ENCODE measurements at regions not wholly inside any gene's neighbourhood (a gene's known extent, or its start where the extent isn't known, plus 50 kb on each side); places are given as distances from the start of the nearest gene placed in this dataset.

- Mint-ChIP-seq H3K9me3 (ENCODE audit: low read depth, unreplicated experiment) (no peaks in the 10 kb centered on the region), H3K27me3 (ENCODE audit: unreplicated experiment) (no peaks in the 10 kb centered on the region), H3K36me3 (ENCODE audit: insufficient read depth, unreplicated experiment) (no peaks in the 10 kb centered on the region), H3K4me1 (ENCODE audit: low read depth, unreplicated experiment) (no peaks in the 10 kb centered on the region), H3K4me3 (ENCODE audit: low read depth, unreplicated experiment) (no peak overlapping the region), H3K27ac (ENCODE audit: unreplicated experiment) (no peak overlapping the region)
- DNase-seq = no peak
- CTCF ChIA-PET = interaction anchor here (0.6 kb wide), 1 partner anchor 602 kb away, joined by 3 read pairs; no protein-coding TSS in a partner anchor
- TF ChIP-seq CTCF (IDR thresholded peaks at IDR 0.05; ENCODE audit: unreplicated experiment) = no peak
- intact Hi-C loops (cut with micrococcal nuclease; ENCODE audit: unreplicated experiment) = loop anchor here (1.0 kb wide), 1 partner anchor 27 kb away; no protein-coding TSS in a partner anchor
- BruUV-seq (replicated peaks) = no TSS peak
Measured at GRCh38 chr15:62684123-62684808, 358.3 kb upstream of the TPM1 start.

DNA sequence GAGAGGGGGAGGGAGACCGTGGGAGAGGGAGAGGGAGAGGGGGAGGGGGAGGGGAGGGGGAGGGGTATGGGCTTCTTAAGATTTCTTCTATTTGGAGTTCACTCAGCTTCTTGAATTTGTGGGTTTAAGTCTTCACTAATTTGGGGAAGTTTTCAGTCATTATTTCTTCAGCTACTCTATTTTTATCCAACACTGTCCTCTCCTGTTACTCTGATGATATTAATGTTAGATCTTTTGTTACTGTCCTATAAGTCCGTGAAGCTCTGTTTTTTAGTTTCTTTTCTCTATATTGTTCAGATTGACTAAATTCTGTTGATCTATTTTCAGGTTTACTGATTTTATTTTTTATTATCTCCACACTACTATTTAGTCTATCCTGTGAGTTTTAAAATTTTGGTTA is 351.5 kb upstream of the TPM1 start:
- CTCF ChIA-PET = interaction anchor here (0.5 kb wide), 1 partner anchor 195 kb away, joined by 5 read pairs; no protein-coding TSS in a partner anchor
- no peak for TF ChIP-seq CTCF (IDR thresholded peaks at IDR 0.05; ENCODE audit: unreplicated experiment)
- H3K36me3 Mint-ChIP-seq (ENCODE audit: insufficient read depth, unreplicated experiment) = no peaks in the 10 kb centered on the region
- intact Hi-C loops (cut with micrococcal nuclease; ENCODE audit: unreplicated experiment) = no loop called here
- H3K4me3 Mint-ChIP-seq (ENCODE audit: low read depth, unreplicated experiment) = no peak overlapping the region
- BruUV-seq (replicated peaks) = no TSS peak
- no peak for DNase-seq
- H3K27ac Mint-ChIP-seq (ENCODE audit: unreplicated experiment) = no peak overlapping the region
- H3K27me3 Mint-ChIP-seq (ENCODE audit: unreplicated experiment) = no peaks in the 10 kb centered on the region
- H3K4me1 Mint-ChIP-seq (ENCODE audit: low read depth, unreplicated experiment) = no peaks in the 10 kb centered on the region
- no peaks in the 10 kb centered on the region for H3K9me3 Mint-ChIP-seq (ENCODE audit: low read depth, unreplicated experiment)

- no peak overlapping the region for H3K27ac Mint-ChIP-seq (ENCODE audit: unreplicated experiment)
- no TSS peak for BruUV-seq (replicated peaks)
Measured at GRCh38 chr15:62697636-62698035, 344.9 kb upstream of the TPM1 start.

GRCh38 chr15:62698646-62699045 is 343.9 kb upstream of the TPM1 start:
- no TSS peak for BruUV-seq (replicated peaks)
- Mint-ChIP-seq H3K27me3 (ENCODE audit: unreplicated experiment) (no peaks in the 10 kb centered on the region), H3K4me3 (ENCODE audit: low read depth, unreplicated experiment) (no peak overlapping the region), H3K9me3 (ENCODE audit: low read depth, unreplicated experiment) (no peaks in the 10 kb centered on the region), H3K36me3 (ENCODE audit: insufficient read depth, unreplicated experiment) (no peaks in the 10 kb centered on the region), H3K4me1 (ENCODE audit: low read depth, unreplicated experiment) (no peaks in the 10 kb centered on the region), H3K27ac (ENCODE audit: unreplicated experiment) (no peak overlapping the region)
- TF ChIP-seq CTCF (IDR thresholded peaks at IDR 0.05; ENCODE audit: unreplicated experiment) = no peak
- CTCF ChIA-PET = interaction anchor here (1.3 kb wide), 1 partner anchor 44 kb away, joined by 3 read pairs; no protein-coding TSS in a partner anchor
- intact Hi-C loops (cut with micrococcal nuclease; ENCODE audit: unreplicated experiment) = no loop called here
- DNase-seq = no peak

More at GRCh38 chr15:62697636-62698035, 344.9 kb upstream of the TPM1 start:
- no peak for DNase-seq
- Mint-ChIP-seq H3K27me3 (ENCODE audit: unreplicated experiment) (no peaks in the 10 kb centered on the region), H3K4me3 (ENCODE audit: low read depth, unreplicated experiment) (no peak overlapping the region), H3K9me3 (ENCODE audit: low read depth, unreplicated experiment) (no peaks in the 10 kb centered on the region), H3K36me3 (ENCODE audit: insufficient read depth, unreplicated experiment) (no peaks in the 10 kb centered on the region), H3K4me1 (ENCODE audit: low read depth, unreplicated experiment) (no peaks in the 10 kb centered on the region)
- no peak for TF ChIP-seq CTCF (IDR thresholded peaks at IDR 0.05; ENCODE audit: unreplicated experiment)
- intact Hi-C loops (cut with micrococcal nuclease; ENCODE audit: unreplicated experiment) = no loop called here
- CTCF ChIA-PET = interaction anchor here (1.3 kb wide), 1 partner anchor 45 kb away, joined by 3 read pairs; no protein-coding TSS in a partner anchor

Measured in Calu3 (cell line).